T-helper 2 cell (primary cell): ENCODE measurements at regions not wholly inside any gene's neighbourhood (a gene's known extent, or its start where the extent isn't known, plus 50 kb on each side); places are given as distances from the start of the nearest gene placed in this dataset.

Experiments used
- DNase-seq, 5 experiments: peaks; one replicate each; pipeline versions ENCODE4 v3.0.0 to v3.0.0-alpha.2; 2012 to 2022

DNA sequence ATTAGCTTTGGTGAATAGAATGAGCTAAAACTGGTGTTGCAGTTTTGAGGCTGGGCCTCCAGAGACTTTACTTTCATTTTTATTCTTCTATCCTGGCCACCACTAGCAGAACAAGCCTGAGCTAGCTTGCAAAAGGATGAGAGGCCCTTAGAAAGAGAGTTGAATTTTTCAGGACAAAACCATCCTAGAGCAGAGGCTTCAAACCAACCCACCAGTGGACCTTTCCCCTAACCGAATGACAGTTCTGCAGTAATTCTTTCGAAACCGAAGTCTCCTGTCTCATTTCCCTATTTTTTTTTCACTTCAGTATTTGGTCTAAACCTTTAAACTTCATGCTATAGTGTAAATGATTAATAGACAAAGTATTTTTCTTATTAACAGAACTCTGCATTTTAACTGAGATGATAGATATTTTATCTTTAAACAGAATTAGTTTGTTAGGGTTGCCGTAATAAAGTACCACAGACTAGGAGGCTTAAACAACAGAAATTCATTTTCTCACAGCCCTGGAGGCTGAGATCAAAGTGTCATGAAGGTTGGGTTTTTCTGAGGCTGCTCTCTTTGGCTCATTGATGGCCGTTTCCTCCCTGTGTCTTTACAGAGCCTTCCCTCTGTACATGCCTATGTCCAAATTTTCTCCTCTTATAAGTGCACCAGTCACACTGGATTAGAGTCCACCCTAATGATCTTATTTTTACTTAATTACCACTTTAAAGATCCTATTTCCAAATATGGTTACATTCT, 80.6 kb upstream of the PAK5 start:
- DNase-seq: no peak

DNA sequence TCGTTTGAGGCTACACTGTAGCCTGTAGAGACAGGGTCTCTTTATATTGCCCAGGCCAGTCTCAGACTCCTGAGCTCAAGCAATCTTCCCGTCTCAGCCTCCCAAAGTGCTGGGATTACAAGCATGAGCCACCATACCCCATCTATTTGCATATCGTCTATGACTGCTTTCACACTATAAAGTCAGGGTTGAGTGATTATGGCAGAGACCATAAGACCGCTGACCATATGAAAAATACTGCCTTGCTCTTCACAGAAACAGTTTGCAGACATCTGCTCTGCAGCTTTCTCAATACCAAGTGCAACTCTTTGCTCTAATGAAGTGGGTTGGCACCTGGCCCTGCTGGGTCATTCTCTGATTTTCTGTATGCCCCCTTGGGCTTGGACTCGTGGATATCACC, 79.5 kb upstream of the PAK5 start:
- DNase-seq: no peak

DNA sequence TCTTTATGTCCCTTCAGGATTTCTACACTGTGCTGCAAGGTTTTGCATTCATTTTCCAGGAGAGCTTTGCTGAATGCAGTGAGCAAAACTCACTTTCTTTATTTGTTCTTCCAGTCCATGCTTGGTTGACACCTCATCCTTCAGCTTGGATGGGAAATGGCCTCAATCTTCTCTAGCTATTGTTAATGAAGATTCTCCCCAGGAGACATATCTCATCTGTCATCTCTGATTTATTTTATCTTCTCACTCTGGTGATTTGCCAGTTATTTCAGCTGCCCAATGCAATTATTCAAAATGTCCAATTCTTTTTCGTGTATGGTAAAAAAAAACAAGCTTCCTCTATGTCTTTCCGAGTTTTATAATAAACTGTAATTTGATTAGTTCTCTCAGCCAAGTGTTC, 77.9 kb upstream of the PAK5 start:
- DNase-seq: no peak

- peak in 3 of 5 experiments; percentile 4 to 13 (median 12) for DNase-seq
Measured at GRCh38 chr20:9912858-9913434, 74.1 kb upstream of the PAK5 start.

GRCh38 chr20:9912290-9912689, 73.4 kb upstream of the PAK5 start:
- DNase-seq: no peak

GRCh38 chr20:9911519-9911918, 72.6 kb upstream of the PAK5 start:
- no peak for DNase-seq

GRCh38 chr20:9909167-9909566, 70.3 kb upstream of the PAK5 start:
- no peak for DNase-seq

DNA sequence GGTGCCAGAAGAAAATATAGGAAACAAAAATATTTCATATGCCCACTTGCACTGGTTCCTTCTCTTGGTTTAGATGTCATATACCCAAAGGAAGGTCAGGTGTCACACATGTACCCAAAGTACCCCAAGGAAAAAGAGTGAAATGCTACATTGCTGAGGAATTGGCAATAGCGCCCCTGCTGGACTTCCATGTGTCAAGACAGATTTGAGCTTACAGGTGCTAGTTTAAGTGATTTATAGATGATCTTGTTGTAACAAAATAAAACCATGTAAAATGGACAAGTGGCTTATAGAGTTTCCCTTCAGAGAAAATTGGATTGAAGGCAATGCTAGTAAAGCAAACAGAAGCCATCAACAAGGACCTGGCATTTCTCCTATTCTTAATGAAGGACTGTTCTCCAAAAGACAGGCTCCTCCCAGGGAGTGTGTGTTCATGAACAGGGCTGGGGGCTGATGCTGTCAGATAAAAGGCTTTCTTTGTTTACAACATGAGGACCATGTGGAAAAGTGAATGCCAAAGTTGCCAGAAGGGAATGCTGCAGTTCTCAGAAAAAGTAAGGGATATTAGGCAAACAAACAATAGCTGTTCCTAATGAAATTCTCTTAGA, 64.3 kb upstream of the PAK5 start:
- DNase-seq: peak in 1 of 5 experiments; percentile 10

- peak in 1 of 5 experiments; percentile 31 for DNase-seq
Measured at GRCh38 chr20:9889270-9889981, 50.5 kb upstream of the PAK5 start.
